HUES48 (cell line): ENCODE measurements at regions not wholly inside any gene's neighbourhood (a gene's known extent, or its start where the extent isn't known, plus 50 kb on each side); places are given as distances from the start of the nearest gene placed in this dataset.
"Not testable (repeated sequence)": the region's sequence is repeated elsewhere in the genome, so short reads cannot be mapped to it uniquely, and the experiment has no call there.

Experiments used
- H3K27ac ChIP-seq: one replicate; pipeline ENCODE4 v1.7.0; 2013; ENCODE audit warnings: low read depth, low read length, inconsistent platforms
- H3K27me3 ChIP-seq: 2 replicates; pipeline ENCODE4 v1.6.1; 2013; ENCODE audit warnings: mild to moderate bottlenecking, low read length; ENCODE audit not compliant: control insufficient read depth, insufficient read depth
- H3K36me3 ChIP-seq: 2 replicates; pipeline ENCODE4 v1.6.1; 2013; ENCODE audit warnings: low read length; ENCODE audit not compliant: control insufficient read depth, insufficient read depth
- H3K4me1 ChIP-seq: 2 replicates; pipeline ENCODE4 v1.6.1; 2013; ENCODE audit warnings: mild to moderate bottlenecking, low read length; ENCODE audit not compliant: control insufficient read depth, insufficient read depth
- H3K4me3 ChIP-seq: 2 replicates; pipeline ENCODE4 v1.5.1; 2013; ENCODE audit warnings: mild to moderate bottlenecking, low read depth, low read length
- H3K9ac ChIP-seq: 2 replicates; pipeline ENCODE4 v1.6.1; 2013; ENCODE audit warnings: mild to moderate bottlenecking, low read depth, low read length, moderate library complexity
- H3K9me3 ChIP-seq: 2 replicates; pipeline ENCODE4 v1.6.1; 2013; ENCODE audit warnings: low read length; ENCODE audit not compliant: control insufficient read depth, insufficient read depth

DNA sequence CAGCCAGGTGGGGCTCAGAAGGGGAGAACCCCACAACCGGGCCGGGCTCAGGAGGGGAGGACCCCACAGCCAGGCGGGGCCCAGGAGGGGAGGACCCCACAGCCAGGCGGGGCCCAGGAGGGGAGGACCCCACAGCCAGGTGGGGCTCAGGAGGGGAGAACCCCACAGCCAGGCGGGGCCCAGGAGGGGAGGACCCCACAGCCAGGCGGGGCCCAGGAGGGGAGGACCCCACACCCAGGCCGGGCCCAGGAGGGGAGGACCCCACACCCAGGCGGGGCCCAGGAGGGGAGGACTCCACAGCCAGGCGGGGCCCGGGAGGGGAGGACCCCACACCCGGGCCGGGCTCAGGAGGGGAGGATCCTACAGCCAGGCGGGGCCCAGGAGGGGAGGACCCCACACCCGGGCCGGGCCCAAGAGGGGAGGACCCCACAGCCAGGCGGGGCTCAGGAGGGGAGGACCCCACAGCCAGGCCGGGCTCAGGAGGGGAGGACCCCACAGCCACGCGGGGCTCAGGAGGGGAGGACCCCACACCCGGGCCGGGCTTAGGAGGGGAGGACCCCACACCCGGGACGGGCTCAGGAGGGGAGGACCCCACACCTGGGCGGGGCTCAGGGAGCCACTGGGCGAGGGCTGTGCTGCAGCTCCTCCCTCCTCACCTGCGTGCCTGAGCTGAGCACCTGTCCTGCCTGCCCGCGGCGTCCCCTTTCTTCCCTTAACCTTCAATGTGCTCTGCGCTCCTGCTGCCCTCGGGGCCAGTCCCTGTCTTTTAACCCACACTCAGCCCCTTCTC, 131.4 kb downstream of the IGLL1 start:
- not testable (repeated sequence) for H3K27me3 ChIP-seq, H3K9me3 ChIP-seq

DNA sequence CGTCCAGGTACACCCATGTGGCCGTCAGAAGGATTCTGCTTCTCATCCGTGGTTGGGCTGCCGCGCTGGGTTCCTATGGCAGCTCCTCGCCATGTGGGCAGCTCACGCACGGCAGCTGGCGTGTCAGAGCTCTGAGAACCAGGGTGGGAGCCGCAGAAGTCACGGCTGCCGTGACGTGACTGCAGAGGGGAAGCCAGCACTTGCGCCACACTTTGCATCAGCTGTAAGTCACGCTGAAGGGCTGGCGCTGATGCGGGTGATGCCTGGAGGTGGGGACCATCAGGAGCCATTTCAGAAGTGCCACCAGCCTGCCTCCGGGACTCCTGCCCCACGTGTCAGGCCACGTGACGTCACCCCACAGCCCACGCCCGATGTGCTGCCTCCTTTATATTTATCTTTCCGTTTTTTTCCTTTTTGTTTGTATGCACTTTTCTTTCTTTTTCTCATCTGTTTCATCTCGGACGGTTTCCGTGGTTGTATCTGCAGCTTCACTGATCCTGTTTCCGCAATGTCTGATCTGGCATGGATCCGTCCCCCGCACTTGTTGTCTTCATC, 133.2 kb downstream of the IGLL1 start:
- Histone ChIP-seq H3K9ac (no peak overlapping the region), H3K27ac (no peak overlapping the region)

More for the DNA sequence above, 131.4 kb downstream of the IGLL1 start:
- not testable (repeated sequence) for H3K36me3 ChIP-seq, H3K4me1 ChIP-seq, H3K9ac ChIP-seq, H3K4me3 ChIP-seq, H3K27ac ChIP-seq

DNA sequence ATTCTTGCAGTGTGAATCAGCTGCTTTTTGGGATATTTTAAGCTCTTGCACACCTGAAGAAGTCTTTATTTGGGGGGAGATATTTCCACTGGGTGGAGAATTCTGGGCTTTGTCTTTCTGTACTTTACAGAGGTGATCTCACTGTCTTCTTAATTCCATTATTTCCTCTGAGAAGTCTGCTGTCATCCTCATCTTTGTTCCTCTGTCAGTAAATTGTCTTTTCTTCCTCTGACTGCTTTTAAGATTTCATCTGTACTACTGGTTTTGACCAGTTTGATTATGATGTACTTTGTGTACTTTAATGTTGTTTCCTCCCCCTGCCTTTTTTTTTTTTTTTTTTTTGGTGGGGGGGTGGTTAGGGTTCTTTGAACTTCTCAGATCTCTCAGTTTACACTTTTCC, 133.9 kb downstream of the IGLL1 start:
- not testable (repeated sequence) for H3K9ac ChIP-seq, H3K9me3 ChIP-seq, H3K27ac ChIP-seq, H3K36me3 ChIP-seq, H3K4me1 ChIP-seq, H3K4me3 ChIP-seq, H3K27me3 ChIP-seq

More for the DNA sequence above, 133.2 kb downstream of the IGLL1 start:
- Histone ChIP-seq H3K9me3 (no peaks in the 10 kb centered on the region; the same call in 1 of the 2 replicates), H3K4me1 (no peaks in the 10 kb centered on the region), H3K4me3 (no peak overlapping the region), H3K27me3 (no peaks in the 10 kb centered on the region), H3K36me3 (no peaks in the 10 kb centered on the region)

DNA sequence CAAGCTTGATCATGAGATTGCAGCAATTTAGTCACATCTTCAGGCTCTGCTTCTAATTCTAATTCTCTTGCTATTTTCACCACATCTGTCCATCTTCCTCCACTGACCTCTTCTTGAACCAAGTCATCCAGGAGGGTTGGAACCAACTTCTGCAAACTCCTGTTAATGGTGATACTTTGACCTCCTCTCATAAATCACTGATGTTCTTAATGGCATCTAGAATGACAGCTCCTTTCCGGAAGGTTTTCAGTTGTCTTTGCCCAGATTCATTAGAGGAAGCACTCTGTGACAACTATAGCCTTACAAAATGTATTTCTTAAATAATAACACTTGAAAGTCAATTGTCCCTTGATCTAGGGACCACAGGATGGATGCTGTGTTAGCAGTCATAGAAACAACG, 136.2 kb downstream of the IGLL1 start:
- not testable (repeated sequence) for H3K9me3 ChIP-seq, H3K4me3 ChIP-seq, H3K36me3 ChIP-seq, H3K9ac ChIP-seq, H3K27me3 ChIP-seq, H3K4me1 ChIP-seq, H3K27ac ChIP-seq

DNA sequence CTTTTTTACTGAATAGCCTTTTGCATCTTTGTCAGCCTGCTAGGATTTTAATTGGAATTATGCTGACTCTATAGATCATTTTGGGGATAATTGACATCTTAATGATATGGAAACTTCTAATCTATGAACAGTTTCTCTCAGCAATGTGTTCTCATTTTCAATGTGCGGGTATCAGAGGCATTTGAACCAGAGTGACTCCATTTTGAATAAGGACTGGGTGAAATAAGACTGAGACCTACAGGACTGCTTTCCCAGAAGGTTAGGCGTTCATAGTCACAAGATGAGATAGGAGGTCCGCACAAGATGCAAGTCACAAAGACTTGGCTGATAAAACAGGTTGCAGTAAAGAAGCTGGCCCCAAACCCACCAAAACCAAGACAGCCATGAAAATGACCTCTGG, 140.5 kb downstream of the IGLL1 start:
- H3K27ac ChIP-seq, H3K9me3 ChIP-seq, H3K36me3 ChIP-seq, H3K4me1 ChIP-seq, H3K27me3 ChIP-seq, H3K9ac ChIP-seq, H3K4me3 ChIP-seq: not testable (repeated sequence)

GRCh38 chr22:23438216-23438615, 141.9 kb downstream of the IGLL1 start:
- Histone ChIP-seq H3K36me3 (no peaks in the 10 kb centered on the region), H3K27ac (no peak overlapping the region), H3K9me3 (no peaks in the 10 kb centered on the region), H3K27me3 (no peaks in the 10 kb centered on the region), H3K4me1 (no peaks in the 10 kb centered on the region), H3K4me3 (no peak overlapping the region), H3K9ac (no peak overlapping the region)

GRCh38 chr22:23437779-23438178, 142.3 kb downstream of the IGLL1 start:
- H3K9ac ChIP-seq: no peak overlapping the region
- no peak overlapping the region for H3K27ac ChIP-seq
- H3K36me3 ChIP-seq: no peaks in the 10 kb centered on the region
- H3K27me3 ChIP-seq: no peaks in the 10 kb centered on the region
- no peaks in the 10 kb centered on the region for H3K4me1 ChIP-seq
- no peaks in the 10 kb centered on the region for H3K9me3 ChIP-seq
- H3K4me3 ChIP-seq: no peak overlapping the region

GRCh38 chr22:23437107-23437395, 143.0 kb downstream of the IGLL1 start:
- H3K36me3 ChIP-seq, H3K4me3 ChIP-seq, H3K27me3 ChIP-seq, H3K9me3 ChIP-seq, H3K27ac ChIP-seq, H3K4me1 ChIP-seq, H3K9ac ChIP-seq: not testable (repeated sequence)

GRCh38 chr22:23436354-23437106, 143.6 kb downstream of the IGLL1 start:
- not testable (repeated sequence) for H3K27me3 ChIP-seq, H3K9ac ChIP-seq, H3K4me1 ChIP-seq, H3K27ac ChIP-seq, H3K9me3 ChIP-seq, H3K4me3 ChIP-seq, H3K36me3 ChIP-seq

- H3K9ac ChIP-seq, H3K27me3 ChIP-seq, H3K4me3 ChIP-seq, H3K4me1 ChIP-seq, H3K9me3 ChIP-seq, H3K36me3 ChIP-seq, H3K27ac ChIP-seq: not testable (repeated sequence)
Measured at GRCh38 chr22:23435186-23435585, 144.9 kb downstream of the IGLL1 start.

GRCh38 chr22:23434198-23434830, 145.8 kb downstream of the IGLL1 start:
- H3K4me3 ChIP-seq, H3K4me1 ChIP-seq, H3K27me3 ChIP-seq, H3K9ac ChIP-seq, H3K27ac ChIP-seq, H3K9me3 ChIP-seq, H3K36me3 ChIP-seq: not testable (repeated sequence)
